ENCODE measurements at regions not wholly inside any gene's neighbourhood (a gene's known extent, or its start where the extent isn't known, plus 50 kb on each side); places are given as distances from the start of the nearest gene placed in this dataset.
"Not testable (repeated sequence)": the region's sequence is repeated elsewhere in the genome, so short reads cannot be mapped to it uniquely, and the experiment has no call there.

DNA sequence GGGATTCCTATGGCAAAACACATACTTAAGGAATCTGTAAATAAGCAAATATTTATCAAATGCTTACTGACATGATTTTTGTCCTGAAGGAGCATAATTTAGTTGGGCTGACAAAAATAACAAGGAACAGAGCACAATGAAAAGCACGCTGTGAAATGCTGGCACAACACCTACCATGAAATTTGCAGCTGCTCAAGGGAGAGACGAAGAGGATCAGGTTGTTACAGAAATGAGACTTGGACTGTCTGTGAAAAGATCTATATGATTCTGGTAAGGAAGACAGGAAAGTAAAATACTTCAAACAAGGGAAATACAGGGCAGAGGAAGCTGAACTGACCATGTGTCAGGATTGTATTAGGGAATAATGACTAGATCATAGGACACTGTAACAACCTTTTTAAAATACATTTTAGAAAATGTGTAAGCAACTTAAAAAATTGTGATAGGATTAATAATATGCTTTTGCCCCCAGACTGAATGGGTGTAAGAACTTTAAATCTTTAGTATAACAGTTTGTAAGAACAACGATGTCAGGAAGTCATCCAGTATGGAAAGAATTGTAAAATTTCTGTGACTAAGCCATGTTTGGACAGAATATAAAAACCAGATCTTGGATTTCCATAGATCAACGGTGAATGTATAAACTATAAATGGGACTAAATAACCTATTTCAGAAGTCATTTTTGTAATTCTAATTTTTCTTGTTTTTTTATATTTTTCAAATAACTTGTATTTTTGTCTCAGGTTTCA is 1556.0 kb downstream of the EFNB2 start:
- no peak for DNase-seq

DNA sequence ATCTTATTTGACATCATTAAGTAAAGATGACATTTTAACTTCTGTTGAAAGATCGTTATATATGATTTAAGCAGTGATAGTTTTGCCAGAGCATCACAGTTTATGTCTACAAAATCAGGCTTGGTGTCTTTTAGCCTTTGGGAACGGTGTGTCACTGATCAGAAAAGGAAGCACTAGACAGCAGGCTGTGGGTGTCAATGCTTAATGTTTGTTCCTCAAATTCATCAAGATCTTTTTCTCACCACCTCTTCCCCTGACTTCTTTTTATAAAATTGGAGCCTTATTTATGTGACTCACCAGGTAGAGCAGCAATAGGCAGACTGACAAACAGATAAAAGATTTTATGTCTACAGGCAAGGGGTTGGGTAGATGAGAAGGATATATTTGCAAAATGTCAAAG is 1558.5 kb downstream of the EFNB2 start:
- DNase-seq = no peak

DNA sequence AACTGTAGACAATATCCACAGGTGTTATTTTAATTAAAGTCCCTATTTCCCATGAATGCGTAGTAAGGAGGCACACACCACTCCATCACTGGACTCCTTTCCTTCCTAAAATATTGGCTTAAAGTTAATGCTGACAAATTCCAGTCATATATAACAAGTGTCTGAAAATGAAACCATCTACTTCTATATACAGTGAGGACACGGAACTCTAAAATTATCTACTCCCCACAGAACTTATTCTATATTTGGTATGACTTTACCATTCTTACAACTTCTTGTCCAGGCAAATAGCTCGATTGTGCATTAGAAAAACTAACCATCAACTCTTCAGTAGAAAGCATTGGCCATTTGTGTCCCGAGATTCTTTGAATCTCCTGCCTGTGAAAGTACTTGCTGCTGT is 1560.2 kb downstream of the EFNB2 start:
- no peak for DNase-seq

- DNase-seq = no peak
These were observed 1566.6 kb downstream of the EFNB2 start for GRCh38 chr13:104968876-104969275.

GRCh38 chr13:104967836-104968630 is 1567.4 kb downstream of the EFNB2 start:
- no peak for DNase-seq

DNA sequence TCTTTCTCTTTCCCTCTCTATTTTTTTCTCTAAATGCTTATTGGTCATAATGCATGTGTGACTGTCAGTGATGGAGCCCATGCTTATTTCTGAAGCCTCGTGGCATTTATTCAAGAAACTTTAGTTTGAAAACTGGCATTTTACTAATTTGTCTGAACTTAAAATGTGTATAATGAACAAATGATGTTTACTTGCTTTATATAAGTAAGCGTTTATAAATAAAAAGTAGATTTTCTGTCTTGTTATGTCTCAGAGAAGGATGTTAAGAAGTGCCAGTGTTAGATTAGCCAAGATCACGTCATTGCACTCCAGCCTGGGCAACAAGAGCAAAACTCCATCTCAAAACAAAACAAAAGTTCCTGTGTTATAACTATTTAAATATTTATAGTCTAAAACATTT is 1568.1 kb downstream of the EFNB2 start:
- DNase-seq = no peak

DNA sequence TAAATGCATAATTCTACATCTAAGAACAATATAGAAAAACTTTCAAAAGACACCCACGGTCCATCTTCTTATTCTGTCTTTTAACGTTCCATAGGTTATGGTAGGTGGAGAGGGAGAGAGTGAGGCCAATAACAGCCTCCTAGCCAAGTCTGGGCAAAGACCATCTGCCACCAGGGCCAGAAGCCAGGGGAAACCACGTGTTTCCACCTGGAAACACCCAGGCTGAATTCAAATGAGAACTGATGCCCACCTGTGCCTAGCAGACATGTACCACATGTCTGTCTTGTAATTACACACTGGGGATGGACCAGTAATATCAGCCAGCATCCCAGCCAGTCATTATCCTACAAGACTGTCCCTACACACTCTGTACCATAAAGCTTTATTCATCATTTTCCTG is 1573.1 kb downstream of the EFNB2 start:
- no peak for DNase-seq

DNA sequence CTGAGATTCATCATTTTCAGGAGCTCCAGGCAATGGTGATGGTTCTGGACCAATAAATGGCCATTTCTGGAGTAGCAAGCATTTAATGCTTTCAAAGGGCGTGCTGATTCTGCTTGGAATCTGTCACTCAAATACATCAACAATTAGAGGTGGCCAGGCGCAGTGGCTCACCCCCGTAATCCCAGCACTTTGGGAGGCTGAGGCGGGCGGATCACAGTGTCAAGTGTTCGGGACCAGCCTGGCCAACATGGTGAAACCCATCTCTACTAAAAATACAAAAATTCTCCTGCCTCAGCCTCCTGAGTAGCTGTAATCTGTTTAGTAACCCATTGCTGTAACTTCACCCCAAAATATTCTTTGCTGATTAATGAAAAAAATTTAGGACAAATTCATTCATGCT is 1574.2 kb downstream of the EFNB2 start:
- no peak for DNase-seq

GRCh38 chr13:104954210-104954609 is 1581.3 kb downstream of the EFNB2 start:
- no peak for DNase-seq

GRCh38 chr13:104953588-104953987 is 1581.9 kb downstream of the EFNB2 start:
- DNase-seq = no peak

- no peak for DNase-seq
These were observed 1585.4 kb downstream of the EFNB2 start for GRCh38 chr13:104949840-104950740.

GRCh38 chr13:104944176-104944575 is 1591.3 kb downstream of the EFNB2 start:
- DNase-seq = no peak

- no peak for DNase-seq
These were observed 1592.1 kb downstream of the EFNB2 start for GRCh38 chr13:104943331-104943730.

DNA sequence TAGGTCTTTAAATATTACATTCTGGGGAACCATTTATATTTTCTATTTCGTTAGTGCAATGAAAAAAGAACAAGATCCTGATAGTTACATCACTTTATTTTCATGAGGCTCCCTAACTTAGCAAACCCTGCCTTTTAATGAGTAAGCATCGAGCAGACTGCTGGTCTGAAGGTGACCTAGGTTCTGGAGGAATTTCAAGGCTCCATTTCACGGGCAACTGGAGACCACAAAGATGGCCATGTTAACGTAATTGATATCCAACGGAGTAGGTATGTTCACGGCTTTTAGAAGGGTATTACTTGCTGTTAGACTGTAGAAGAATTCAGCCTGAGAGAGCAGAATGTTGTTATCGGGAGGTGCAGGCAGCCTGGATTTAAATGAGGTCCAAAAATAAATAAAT is 1597.6 kb downstream of the EFNB2 start:
- DNase-seq = no peak

DNA sequence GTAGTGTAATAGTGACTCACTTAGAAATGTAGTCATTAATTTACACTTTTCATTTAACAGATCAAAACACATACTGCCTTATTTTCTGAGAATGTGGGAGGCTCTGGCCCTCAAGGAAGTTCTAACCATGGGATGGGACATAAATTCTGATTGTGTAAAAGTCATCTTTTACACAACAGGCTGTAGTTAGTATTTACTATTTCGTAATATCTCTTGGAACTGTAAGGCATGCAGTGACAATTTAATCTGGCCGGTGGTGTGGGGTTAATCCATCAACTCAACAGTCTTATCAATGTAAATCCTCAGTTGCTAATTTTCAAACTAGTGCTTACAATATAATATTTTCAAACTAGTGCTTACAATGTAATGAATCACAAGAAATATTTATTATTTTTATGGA is 1599.2 kb downstream of the EFNB2 start:
- no peak for DNase-seq

- not testable (repeated sequence) for DNase-seq
These were observed 1614.9 kb downstream of the EFNB2 start for GRCh38 chr13:104920513-104920912.

- DNase-seq = no peak
These were observed 1615.4 kb downstream of the EFNB2 start for GRCh38 chr13:104920091-104920490.

DNA sequence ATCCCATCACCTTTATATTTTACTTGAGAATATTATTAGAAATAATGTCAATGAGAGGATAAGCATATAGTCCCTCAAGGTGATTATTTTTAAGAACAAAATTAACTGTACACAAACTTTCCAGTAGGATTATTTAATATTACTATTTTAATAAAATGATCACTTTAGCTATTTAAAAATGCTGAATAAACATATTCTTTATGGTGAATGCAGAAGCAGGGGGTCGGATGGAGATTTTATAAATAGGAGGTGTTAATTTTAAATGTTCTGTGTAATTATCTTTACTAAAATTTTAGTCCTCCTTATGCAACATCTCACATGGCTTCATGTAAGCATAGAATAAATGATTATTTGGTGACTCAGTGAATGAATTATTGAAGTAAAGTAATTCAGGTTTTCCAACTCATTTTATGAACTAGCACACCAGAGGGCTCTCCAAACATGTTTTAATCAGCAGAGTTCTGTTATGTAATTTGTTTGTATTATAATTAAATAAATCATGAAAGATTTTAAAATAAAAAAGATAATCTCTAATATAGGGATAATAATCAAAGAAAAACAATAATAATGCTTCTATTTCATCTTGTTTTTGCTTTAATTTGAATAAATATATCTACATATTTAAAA is 1635.2 kb downstream of the EFNB2 start:
- no peak for DNase-seq

GRCh38 chr13:104898484-104898883 is 1637.0 kb downstream of the EFNB2 start:
- DNase-seq = no peak

DNA sequence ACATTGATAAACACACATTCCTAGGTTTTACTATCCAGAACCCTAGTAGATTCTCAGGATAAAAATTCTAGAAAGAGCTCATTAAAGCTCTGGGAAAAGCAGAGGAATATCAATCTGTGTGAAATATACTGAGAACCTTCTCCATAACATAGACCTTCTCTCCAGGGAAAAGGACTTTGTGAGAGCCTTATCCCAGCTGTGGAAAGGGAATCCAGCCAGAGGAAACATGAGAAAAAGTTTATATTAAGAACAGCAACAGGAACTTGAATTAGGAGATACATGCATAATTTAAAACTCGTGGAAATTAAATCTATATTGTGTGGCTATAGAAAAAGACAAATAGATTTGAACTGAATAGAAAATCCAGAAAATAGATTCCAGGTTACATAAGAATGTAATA is 1639.9 kb downstream of the EFNB2 start:
- no peak for DNase-seq

DNA sequence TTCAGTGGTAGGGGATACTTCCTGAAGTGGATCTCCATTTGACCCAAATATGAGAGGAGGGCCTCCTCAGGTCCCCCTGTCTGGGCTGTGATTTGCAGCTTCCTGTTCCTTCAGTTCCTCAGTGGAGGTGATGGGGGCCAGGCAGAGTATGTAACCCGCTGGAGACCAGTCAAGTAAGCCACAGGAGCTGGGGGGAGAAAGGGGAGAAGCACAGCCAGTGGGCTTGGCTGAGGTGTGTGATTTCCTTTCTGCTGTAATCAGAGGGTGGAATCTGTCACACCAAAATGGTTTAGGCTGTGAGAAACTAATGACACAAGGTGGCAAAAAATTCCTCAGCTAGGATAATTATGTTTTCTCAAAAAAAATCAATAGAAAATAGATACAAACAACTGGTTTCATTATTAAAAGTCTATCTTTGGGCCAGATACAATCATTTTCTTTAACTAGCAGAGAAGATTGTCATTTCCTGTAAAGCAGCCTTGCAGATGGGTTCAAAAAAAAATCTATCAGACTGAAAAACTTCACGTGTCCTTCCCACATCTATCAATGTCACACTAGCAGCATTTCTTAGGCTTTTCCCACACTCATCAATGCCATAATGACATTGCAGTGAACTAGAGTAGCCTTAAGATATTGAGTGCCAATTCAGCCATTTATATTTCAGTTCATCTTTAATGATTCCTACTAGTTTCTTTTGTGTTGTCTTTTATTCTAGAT is 1660.3 kb downstream of the EFNB2 start:
- DNase-seq = no peak

GRCh38 chr13:104872153-104872552 is 1663.3 kb downstream of the EFNB2 start:
- DNase-seq = no peak

Measured in NCI-H187 treated with DMSO at 0.1 percent for 48 hours (cell line).